A673 (cell line): ENCODE measurements at regions not wholly inside any gene's neighbourhood (a gene's known extent, or its start where the extent isn't known, plus 50 kb on each side); places are given as distances from the start of the nearest gene placed in this dataset.

Source experiments
- CTCF ChIP-seq: fragments of 300-800, 200-600 bp; sonication (generic); conservative IDR thresholded peaks from 2 replicates; pipeline ENCODE4 v1.5.1; 2017; ENCODE audit warnings: low read depth, mild to moderate bottlenecking, antibody characterized with exemption, low read length, moderate library complexity, mixed read lengths
- EZH2 ChIP-seq: fragments of 200-600 bp; sonication (generic); IDR thresholded peaks from 2 replicates; pipeline ENCODE4 v1.6.1; 2017; ENCODE audit warnings: borderline replicate concordance, low read depth, mild to moderate bottlenecking, mixed read lengths, antibody characterized with exemption, low read length; ENCODE audit not compliant: poor library complexity, severe bottlenecking

DNA sequence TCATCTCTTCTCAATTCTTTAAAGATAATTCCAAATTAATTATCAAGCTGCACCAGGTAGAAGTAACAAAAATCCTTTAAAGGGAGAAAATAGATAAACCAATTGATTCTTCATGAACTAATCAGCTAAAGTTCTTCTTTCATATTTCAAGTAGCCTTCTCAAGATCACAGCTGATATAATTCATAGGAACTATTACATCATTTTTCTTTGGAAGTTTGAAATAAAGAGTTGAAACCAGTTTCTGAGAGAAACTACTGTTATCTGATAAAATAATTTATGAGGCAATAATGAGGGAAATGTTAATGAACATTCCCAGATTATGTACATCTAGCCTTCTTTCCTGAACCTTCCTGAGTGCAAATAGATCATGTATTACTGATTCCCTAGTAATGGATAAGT lies 484.9 kb downstream of the METTL4 start:
- TF ChIP-seq CTCF = no peak
- TF ChIP-seq EZH2 = no peak
